ENCODE measurements at regions not wholly inside any gene's neighbourhood (a gene's known extent, or its start where the extent isn't known, plus 50 kb on each side); places are given as distances from the start of the nearest gene placed in this dataset.
A peak's percentile ranks its signal among the peaks of the same experiment; 100 is the strongest.

- Histone ChIP-seq H3K79me2 (ENCODE audit: control insufficient read depth, insufficient read depth, low read length) (no peaks in the 10 kb centered on the region), H3K9me3 (replicated peaks; ENCODE audit: control insufficient read depth, insufficient read depth, low read length) (no peaks in the 10 kb centered on the region), H3K9me1 (replicated peaks; ENCODE audit: control insufficient read depth, extremely low read depth, insufficient read depth, low read length) (no peaks in the 10 kb centered on the region), H3K27me3 (ENCODE audit: control insufficient read depth in 2 of 2, insufficient read depth in 2 of 2, low read length in 2 of 2) (no peaks in the 10 kb centered on the region), H3K4me2 (ENCODE audit: insufficient read depth, low read length) (no peak overlapping the region), H3K4me3 (replicated peaks in 1 of 3; ENCODE audit: insufficient read depth in 1 of 3, low read depth in 1 of 3, low read length in 3 of 3) (no peak overlapping the region), H4K20me1 (replicated peaks; ENCODE audit: control insufficient read depth, extremely low read depth, insufficient read depth, low read length) (no peaks in the 10 kb centered on the region), H3K36me3 (ENCODE audit: control insufficient read depth in 2 of 2, extremely low read depth in 1 of 2, insufficient read depth in 2 of 2, low read length in 2 of 2) (no peaks in the 10 kb centered on the region), H3K27ac (ENCODE audit: insufficient read depth, low read depth, low read length) (no peak overlapping the region), H2AFZ (ENCODE audit: low read depth, low read length) (no peak overlapping the region), H3K9ac (replicated peaks; ENCODE audit: extremely low read depth, insufficient read depth, low read length) (no peak overlapping the region), H3K4me1 (ENCODE audit: control insufficient read depth, extremely low read depth, insufficient read depth, low read length) (peaks cover 8% of the 10 kb centered on the region)
- TF ChIP-seq JUN (IDR thresholded peaks at IDR 0.05; ENCODE audit: borderline replicate concordance, insufficient read depth, insufficient read length, low read depth) (no peak), FOS (IDR thresholded peaks at IDR 0.05; ENCODE audit: borderline replicate concordance, insufficient read depth, low read length) (no peak), EZH2 (IDR thresholded peaks at IDR 0.05; ENCODE audit: borderline replicate concordance, low read depth, low read length, severe bottlenecking) (no peak), GATA2 (IDR thresholded peaks at IDR 0.05; ENCODE audit: insufficient read depth, insufficient read length, low read depth, low read length) (no peak), MYC (IDR thresholded peaks at IDR 0.05; ENCODE audit: low read depth, low read length) (no peak)
- TF ChIP-seq, protein P1, sequence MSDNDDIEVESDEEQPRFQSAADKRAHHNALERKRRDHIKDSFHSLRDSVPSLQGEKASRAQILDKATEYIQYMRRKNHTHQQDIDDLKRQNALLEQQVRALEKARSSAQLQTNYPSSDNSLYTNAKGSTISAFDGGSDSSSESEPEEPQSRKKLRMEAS (IDR thresholded peaks at IDR 0.05; ENCODE audit: insufficient read depth, insufficient read length), result no peak
- TF ChIP-seq, protein P2, sequence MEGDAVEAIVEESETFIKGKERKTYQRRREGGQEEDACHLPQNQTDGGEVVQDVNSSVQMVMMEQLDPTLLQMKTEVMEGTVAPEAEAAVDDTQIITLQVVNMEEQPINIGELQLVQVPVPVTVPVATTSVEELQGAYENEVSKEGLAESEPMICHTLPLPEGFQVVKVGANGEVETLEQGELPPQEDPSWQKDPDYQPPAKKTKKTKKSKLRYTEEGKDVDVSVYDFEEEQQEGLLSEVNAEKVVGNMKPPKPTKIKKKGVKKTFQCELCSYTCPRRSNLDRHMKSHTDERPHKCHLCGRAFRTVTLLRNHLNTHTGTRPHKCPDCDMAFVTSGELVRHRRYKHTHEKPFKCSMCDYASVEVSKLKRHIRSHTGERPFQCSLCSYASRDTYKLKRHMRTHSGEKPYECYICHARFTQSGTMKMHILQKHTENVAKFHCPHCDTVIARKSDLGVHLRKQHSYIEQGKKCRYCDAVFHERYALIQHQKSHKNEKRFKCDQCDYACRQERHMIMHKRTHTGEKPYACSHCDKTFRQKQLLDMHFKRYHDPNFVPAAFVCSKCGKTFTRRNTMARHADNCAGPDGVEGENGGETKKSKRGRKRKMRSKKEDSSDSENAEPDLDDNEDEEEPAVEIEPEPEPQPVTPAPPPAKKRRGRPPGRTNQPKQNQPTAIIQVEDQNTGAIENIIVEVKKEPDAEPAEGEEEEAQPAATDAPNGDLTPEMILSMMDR (IDR thresholded peaks at IDR 0.05; ENCODE audit: extremely low read depth in 1 of 2, insufficient read depth in 1 of 2, low read depth in 1 of 2, low read length in 2 of 2), result no peak
- intact Hi-C loops (cut with micrococcal nuclease) (no loop called here), dilution Hi-C loops (cut with MboI; ENCODE audit: extremely low pct_ligation_motif_present, low sequenced_read_pairs) (no loop called here)
- no peak for FAIRE-seq
- no TSS peak for BruUV-seq (replicated peaks)
- peak; percentile 62 for DNase-seq (ENCODE audit: low read depth, low spot score)
- ChIA-PET POLR2A (interaction anchor here (0.5 kb wide), 1 partner anchor 139 kb away, joined by 4 read pairs; no protein-coding TSS in a partner anchor), CTCF (interaction anchor here (1.1 kb wide), 1 partner anchor 24 kb away, joined by 3 read pairs; no protein-coding TSS in a partner anchor)
These were observed 419.7 kb upstream of the PRICKLE1 start for GRCh38 chr12:43008953-43009845.

All from endothelial cell of umbilical vein (primary cell).